Hematopoietic multipotent progenitor cell treated with erythropoietin and hydrocortisone succinate and interleukin-3 and kit ligand, for 15 days (in vitro differentiated cells): ENCODE measurements at regions not wholly inside any gene's neighbourhood (a gene's known extent, or its start where the extent isn't known, plus 50 kb on each side); places are given as distances from the start of the nearest gene placed in this dataset.

Source experiments
- DNase-seq: peaks from one replicate; pipeline ENCODE4 v3.0.0-alpha.2; 2015; ENCODE audit warnings: low spot score

DNA sequence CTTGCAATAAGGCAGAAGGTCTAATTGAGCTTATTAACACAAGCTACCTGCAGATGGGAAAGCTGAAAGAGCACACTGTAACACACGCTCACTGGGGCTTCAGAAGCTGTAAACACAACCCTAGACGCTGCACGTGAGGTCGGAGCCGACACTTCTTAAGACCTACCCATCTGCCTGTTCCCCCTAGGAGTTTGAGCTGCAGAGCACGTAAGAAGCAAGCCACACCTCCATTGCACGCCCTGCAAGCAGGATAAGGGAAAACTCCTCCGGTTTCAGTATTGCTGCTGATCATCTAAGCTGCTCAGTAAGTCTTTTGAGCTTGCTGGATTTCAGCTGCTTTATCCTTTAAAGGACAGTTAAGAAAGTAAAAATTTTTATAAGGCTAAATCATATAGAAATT, 244.0 kb upstream of the ZWINT start:
- DNase-seq: no peak

DNA sequence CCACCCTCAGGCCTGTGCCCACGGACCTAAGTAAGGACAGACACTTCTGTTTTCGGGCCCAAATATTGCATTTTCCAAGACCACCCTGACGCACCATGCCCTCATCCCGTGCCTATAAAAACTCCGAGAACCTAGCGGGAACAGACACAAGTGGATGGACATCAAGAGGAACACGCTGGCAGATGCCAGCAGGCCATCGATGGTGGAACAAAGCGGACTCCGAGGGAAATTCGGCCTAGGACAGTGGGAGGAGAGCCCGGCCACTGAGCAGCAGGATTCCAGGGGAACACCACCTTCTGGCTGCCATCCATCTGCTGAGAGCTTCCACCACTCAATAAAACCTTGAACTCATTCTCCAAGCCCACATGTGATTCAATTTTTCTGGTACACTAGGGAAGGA, 243.6 kb upstream of the ZWINT start:
- DNase-seq: no peak

DNA sequence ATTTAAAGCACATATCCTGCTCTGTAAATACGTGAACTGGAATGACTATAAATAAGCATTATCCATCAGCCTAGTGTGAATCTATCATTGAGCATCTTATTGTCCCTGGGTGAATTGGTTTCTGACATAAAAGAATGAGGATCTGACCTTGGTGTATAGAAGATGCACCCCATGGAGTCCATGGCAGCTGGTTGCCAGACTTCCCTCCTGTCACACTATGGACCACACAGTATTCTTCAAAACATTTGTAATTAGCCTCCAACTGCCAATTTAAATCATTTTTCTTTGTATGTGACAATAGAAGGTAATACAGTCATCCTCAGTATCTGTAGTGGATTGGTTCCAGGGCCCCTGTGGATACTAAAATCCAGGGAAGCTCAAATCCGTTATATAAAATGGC, 238.1 kb upstream of the ZWINT start:
- no peak for DNase-seq

DNA sequence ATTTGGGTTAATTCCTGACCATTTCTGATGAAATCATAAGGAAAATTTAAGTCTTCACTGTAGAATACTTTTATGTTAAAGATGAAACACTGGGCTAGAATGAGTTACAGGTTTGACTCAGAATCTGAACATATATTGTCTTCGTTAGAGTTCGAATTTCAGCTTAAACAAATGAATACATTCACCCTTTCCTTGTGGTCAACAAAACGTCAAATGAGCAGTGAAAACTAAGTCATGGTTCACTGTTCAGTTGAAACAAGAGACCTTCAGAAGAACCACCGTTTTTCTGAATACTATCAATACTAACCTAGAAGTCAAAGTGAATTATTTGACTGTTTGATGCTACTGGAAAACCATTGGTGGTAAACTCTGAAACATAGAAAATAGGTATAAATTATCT, 235.2 kb upstream of the ZWINT start:
- DNase-seq: no peak

DNA sequence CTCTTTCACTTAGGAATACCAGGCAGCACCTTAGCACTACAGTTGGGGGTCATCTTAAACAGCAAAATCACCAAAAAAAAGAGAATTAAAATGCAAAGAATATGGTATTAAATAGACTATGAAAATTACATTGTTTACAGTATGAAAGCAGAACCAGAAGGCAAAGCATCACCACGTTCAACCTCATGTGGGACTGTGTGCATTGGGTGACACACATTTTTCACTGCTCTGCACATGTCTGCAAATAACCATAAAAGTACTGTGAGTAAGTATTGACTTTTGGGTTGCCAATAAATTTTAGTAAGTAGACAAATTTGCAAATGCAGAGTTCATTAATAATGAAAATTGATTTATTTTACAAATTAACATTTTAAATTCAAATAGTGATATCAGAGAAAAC, 232.1 kb upstream of the ZWINT start:
- no peak for DNase-seq

DNA sequence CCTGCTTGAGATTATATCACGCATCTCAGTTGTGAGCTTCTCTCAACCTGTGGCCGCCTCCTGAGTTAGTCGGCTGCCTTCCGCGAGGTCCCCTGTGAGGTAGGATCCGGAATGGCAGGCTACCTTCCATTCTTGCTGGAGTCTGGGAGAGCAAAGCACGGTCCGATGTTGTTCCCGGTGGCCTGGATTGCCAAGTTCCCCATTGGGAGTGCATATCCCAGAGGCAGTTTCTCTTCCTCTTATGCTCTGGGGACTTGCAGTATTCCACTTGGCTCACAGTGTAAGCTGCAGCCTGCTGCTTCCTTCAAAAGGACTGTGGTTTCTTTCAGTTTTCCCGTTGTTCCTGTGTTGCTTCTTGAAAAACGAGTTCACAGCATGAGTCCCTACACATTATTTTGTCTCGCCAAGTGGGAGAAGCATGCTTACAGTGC, 225.4 kb upstream of the ZWINT start:
- no peak for DNase-seq

DNA sequence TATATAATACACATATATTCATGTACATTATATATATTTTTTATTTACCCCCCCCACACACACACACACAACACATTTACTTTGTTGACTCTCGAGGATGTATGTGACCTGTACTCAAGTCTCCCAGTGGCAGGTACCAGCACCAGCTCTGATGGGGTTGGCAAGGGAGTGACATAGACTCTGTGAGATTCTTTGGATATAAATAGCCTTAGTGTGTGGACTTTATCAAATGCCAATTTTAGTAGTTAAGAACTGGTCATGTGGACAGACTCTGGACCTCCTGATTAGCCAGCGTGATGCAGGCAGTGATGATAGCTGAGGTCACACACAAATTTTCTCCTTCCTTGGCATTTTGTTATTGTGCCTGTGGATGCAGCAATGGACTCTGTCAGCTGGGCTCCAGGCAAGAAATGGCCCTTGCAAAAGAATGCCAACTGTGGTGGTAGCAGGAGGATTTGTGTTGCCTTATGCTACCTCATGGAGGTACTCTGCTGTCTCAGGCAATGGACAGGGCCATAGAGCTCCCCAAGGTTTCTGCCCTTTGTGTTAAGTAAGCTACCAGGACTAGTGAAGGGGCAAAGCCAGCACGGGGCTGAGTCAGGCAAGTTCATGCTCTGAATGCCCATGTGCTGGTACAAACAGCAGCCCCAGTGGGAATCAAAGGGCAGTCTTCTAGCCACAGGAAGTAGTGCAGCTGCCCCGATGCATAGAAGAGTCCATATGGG, 224.6 kb upstream of the ZWINT start:
- DNase-seq: no peak

DNA sequence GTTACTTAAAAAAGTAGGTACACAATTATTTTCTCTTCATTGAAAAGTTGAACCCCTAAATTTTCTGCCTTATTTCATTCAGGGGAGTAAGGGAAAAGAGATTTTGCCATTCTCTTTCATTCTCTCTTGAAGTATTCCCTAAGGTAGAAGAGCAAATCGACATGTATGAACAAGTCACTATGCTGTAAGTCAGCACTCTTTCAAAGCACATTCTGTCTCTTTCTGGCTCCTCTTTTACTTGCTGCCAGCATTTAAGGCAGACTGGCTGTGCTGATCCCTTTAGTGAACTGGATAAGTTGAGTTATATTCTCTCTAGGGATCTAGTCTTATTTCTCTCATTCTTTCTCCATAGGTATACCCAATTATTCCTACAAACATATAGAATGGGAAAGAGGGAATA, 222.3 kb upstream of the ZWINT start:
- no peak for DNase-seq

DNA sequence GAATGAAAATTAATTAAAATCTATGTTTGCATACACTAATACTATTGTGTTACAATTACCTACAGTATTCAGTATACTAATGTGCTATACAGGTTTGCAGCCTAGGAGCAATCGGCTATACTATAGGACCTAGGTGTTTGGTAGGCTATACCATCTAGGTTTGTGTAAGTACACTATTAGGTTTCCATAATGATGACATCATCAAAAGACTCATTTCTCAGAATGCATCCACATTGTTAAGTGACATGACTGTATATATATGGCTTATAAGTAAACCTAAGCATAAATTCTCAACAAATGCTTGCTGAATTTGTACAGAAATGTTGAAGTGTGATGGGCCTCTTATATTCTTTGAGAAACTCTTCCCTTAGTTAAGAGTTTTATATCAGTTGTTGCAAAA, 206.5 kb upstream of the ZWINT start:
- DNase-seq: no peak

DNA sequence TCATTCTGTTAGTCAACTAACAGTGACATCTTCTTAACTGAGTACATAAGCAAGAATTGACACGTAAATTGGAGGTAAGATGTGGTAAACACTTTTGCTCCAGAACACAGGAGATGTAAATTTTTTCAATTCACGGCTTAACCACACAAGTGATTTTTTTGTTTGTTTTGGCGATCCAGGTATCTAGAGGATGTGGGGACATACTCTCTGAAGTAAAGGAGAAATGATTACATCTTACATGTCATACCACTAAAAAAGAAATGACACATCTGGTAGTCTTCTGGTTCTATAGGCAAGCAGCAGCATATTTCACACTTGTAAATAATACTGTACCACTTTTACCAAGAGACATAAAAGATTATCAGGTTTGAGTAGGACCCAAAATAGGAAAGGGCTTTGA, 200.3 kb upstream of the ZWINT start:
- DNase-seq: no peak

DNA sequence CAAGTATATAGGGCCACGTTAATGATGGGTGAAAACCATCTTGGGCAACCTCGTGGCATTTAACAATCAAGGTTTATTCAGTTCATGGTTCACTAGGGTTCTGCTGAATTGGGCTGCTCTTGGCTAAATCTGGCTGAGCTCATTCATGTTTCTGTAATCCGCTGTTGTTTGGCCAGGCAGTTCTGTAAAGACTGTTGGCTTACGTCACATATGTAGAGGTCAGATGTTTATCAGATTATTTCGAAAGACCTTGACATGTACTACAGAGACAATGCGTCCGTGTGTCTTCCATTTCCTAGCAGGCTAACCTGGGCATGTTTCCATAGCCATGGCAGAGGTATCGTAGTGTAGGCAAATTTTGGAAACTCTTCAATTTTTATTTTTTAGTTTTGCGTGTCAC, 190.0 kb upstream of the ZWINT start:
- DNase-seq: no peak

DNA sequence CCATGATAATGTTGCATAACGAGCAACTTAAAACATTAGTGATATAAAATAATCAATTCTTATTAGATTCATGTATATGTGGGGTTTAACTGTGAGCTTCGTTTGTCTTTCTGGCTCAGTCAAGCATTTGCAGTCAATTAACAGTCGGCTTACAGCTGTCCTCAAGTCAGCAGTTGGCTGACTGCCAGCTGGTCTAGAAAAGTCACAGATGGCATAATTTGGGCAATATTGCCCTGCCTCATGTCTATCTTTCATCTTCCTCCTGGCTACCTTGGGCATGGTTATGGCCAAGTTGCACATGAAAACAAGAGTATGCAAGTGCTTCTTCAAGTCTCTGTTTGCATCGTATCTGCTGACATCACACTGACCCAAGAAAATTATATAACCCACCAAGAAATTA, 186.1 kb upstream of the ZWINT start:
- DNase-seq: no peak

DNA sequence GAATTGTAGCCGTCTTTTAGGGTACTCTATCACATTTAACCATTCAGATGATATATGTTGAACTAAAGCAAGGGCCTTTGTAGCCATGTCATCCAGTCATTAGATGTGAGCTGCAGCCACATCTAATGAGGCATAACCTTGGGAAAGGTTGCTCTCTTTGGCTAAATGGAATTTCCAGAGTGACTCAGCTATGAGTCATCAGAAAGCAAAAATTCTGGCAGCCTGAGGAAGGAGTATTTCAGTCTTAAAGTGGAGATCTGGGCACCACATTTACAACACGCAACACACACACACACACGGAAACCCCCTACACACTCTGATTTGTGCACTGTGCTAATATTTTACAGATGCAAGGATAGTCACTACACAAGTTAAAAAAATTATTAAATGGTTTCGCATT, 176.9 kb upstream of the ZWINT start:
- no peak for DNase-seq

DNA sequence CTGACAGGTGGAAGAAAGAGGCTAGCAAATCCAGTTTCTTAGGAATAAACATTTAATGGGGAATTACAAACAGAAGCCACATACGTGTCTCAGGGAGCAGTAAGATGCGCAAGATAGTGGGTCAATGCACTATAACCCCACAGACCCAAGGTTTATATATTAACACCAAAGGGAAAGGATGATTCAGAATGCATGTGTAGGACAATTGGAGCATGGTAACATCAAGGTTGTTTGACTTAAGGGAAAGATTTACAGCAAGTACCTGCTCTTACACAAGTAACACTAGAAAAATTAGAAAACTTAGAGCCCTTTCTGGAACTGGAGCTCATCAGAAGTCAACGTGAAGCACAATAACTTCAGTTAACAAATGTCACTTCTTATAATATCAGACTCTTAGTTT, 161.1 kb upstream of the ZWINT start:
- no peak for DNase-seq

DNA sequence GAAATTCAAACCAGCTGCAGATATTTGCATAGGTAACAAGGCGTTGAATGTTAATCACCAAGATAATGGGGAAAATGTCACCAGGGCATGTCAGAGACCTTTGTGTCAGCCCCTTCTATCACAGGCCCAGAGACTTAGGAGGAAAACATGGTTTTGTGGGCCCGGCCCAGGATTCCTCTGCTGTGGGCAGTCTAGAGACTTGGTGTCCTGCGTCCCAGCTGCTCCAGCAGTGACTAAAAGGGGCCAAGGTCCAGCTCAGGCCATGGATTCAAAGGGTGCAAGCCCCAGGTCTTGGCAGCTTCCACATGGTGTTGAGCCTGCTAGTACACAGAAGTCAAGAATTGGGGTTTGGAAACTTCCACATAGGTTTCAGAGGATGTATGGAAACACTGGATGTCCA, 147.5 kb upstream of the ZWINT start:
- DNase-seq: no peak

DNA sequence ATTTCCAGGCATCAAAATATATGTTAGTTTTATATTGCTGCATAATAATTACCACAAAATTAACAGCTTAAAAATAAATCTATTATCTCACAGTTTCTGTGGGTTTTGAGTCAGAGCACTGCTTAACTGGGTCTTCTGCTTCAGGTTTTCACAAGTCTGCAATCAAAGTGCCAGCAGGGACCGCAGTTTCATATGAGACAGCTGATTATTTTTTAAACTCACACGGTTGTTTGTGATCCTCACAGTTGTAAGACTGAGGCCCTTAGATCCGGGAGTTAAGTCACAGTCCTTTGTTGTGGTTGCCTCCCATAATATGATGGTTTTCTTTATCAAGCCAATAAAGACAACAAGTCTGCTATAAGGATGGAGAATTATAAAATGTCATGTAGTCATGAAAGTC, 146.0 kb upstream of the ZWINT start:
- DNase-seq: no peak

DNA sequence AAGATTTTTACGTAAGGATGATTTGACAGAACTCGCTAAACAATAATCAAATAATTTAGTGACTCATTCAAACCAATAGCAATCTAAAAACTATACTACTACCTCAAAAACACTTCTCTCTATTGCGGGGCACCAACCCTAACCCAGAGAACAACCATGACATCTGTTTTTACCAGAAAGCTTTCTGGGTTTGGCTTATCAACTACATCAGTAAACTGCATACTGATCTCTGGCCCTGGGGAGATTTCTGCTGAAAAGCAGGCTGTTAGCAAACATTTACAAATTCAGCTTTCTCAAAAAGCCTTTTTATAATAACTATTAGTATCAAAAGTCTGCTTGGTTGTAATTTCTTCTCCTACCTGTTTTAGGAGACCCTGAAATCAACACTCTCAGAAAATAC, 144.5 kb upstream of the ZWINT start:
- no peak for DNase-seq

DNA sequence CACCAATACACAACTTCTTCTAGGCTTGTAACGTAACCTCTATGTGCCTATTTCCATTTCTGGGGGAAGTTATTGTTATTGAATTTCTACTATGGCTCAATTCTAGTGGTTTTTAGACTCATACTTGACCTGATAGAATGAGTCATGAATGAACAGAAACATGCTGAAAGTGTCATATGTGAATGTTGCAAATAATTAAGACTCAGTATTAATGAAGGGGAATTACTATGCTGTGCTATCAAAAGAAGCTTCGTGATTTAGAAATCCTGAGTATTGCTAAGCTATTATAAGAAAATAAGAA, 135.1 kb upstream of the ZWINT start:
- DNase-seq: no peak

DNA sequence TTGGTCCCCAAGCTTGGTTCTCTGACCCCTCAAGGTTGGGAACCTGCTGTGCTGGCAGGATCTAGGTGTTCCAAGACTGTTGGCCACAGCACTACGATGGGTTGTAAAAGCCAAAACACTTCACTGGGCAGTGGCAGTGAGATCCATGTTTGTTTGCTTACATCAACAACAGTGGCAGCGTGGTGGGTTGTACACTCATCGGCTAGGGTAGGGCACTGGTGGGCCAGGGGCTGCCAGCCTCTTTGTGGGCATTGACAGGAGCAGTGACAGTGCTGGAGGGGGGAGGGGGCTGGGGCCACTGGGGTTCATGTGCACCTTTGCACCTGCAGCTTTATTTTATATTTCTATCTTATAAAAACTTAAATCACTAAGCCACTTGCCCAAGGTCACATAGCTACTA, 126.7 kb upstream of the ZWINT start:
- no peak for DNase-seq

DNA sequence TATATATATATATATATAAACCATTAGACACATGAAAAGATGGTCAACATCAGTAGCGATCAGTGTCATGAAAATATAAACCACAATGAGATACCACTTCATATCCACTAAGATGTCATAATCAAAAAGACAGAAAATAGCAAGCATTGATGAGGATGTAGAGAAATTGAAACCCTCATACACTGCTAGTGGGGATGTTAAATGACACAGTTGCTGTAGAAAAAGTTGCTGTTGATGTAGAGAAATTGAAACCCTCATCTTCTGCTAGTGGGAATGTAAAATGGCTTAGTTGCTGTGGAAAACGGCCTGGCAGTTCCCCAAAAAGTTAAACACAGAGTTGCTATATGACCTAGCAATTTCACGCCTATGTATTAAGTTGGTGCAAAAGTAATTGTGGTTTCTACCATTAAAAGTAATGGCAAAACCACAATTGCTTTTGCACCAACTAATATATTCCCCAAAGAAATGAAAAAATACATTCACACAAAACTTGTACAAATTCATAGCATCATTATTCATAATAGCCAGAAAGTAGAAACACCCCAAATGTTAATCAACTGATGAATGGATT, 120.5 kb upstream of the ZWINT start:
- no peak for DNase-seq

DNA sequence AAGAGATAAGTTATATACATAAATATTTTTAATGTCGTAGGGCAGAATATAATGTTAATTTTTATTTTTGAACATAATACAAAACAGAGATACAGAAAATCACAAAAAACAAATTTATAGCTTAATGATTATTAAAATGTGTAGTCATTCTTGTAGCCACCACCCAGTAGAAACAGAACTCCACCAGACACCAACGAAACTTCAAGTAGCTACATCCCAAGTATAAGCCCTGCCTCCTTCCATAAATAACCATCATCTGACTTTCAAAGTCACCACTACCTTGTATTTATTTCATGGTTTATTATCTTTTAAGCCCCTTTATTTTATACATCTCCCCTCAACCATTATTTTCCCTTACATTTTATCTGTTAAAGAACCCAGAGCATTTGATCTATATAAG, 111.9 kb upstream of the ZWINT start:
- DNase-seq: no peak

DNA sequence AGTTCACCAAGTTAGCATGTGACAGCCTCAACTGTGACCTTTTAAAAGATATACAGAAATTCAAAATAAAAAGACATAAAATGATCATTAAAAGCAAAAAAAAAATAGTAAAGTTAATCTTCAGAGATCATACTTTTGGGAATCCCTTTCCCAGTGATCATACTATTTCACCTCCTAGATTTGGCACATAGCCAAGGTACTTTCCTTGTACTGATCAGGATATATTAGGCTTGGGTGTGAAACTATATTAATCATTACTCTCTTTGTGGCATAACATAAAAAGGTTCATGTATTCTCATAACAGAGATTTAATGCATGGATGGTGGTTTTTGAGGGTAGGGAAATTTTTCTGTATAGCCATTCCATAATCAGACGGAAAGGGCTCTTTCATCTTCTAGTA, 109.6 kb upstream of the ZWINT start:
- DNase-seq: no peak

DNA sequence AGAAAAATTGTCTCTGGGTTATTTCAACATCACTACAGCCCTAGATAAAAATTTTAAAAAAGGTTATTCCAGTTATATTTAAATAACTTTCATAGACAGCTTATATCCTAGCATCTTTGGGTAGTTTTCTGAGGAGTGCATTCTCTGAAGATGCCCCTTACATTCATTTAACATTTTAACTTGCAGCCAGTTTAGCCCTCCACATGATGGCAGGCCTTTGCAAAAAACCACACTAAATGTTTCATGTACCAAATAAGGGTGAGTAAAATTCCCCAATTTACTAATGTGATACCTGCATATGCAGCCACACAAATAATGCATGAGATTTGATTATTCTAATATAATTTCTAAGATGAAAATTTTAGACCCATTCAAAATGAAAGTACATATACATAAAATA, 108.4 kb upstream of the ZWINT start:
- DNase-seq: no peak

DNA sequence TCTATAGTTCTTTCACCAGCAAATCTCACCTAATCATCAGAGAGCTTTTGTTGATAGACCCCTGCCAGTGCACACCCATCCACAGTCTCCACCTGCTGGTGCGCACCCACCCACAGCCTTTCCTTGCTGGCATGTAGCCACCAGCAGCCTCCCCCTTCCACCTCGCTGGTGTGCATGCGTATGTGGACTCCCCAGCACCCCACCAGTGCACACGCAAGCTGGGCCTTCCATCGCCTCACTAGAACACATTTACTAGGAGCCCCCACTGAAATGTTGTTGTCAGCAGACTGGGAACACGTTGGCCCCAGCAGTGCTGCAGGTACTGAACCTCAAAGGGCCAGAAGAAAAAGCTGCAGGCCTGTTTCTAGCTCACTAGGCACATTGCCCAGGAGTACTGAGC, 104.9 kb upstream of the ZWINT start:
- no peak for DNase-seq

DNA sequence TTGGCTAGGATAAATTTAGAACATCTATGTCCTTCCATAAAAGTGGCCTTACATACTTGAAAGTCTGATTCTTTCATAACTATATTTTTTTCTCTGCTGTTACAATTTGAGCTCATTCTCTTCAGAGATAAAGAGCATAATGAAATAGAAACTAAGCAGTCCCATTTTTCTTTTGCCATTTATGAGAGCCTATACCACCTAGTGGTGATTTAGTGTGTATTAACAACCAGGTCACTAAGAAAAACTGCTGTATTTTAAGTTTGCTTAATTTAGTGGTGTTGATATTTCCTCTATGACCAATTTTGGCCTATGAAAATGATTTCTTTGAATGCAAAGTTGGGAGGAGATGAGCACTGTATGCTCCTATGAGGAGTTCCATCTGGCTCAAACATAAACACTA, 88.7 kb upstream of the ZWINT start:
- no peak for DNase-seq
